Heart left ventricle (tissue), 16 donors: ENCODE measurements at regions not wholly inside any gene's neighbourhood (a gene's known extent, or its start where the extent isn't known, plus 50 kb on each side); places are given as distances from the start of the nearest gene placed in this dataset.

Experiments
- ATAC-seq, 4 donors: fragments of 200-7000 bp; cut with Tn5 transposase; one replicate each; pipeline ENCODE4 v1.9.1; 2020 to 2022; ENCODE audit warnings: moderate library complexity in 4 of 4, mild to moderate bottlenecking in 3 of 4, moderate number of reproducible peaks in 1 of 4
- DNase-seq, 5 donors: peaks; one replicate each; pipeline ENCODE4 v3.0.0-alpha.2; 2020
- H3K27ac ChIP-seq, 12 donors: fragments of 200-600 bp; sonication (generic) in 4 of 12; one replicate each; pipeline versions ENCODE4 v1.5.0 to v1.8.0; 2016 to 2022; ENCODE audit warnings: mild to moderate bottlenecking in 2 of 12
- H3K27me3 ChIP-seq, 9 donors: fragments of 200-600 bp; sonication (generic) in 2 of 9; one replicate each; pipeline versions ENCODE4 v1.5.1 to v1.8.0; 2016 to 2022; ENCODE audit warnings: mild to moderate bottlenecking in 3 of 9
- H3K36me3 ChIP-seq, 9 donors: fragments of 200-600 bp; sonication (generic) in 2 of 9; one replicate each; pipeline versions ENCODE4 v1.5.0 to v1.8.0; 2018 to 2022; ENCODE audit warnings: mild to moderate bottlenecking in 2 of 9
- H3K4me1 ChIP-seq, 12 donors: fragments of 200-600 bp; sonication (generic) in 4 of 12; one replicate each; pipeline versions ENCODE4 v1.5.0 to v1.8.0; 2016 to 2022; ENCODE audit warnings: mild to moderate bottlenecking in 3 of 12
- H3K4me3 ChIP-seq, 12 donors: fragments of 200-600 bp; sonication (generic) in 4 of 12; one replicate each; pipeline versions ENCODE4 v1.5.0 to v1.8.0; 2017 to 2022; ENCODE audit warnings: mild to moderate bottlenecking in 9 of 12, moderate library complexity in 4 of 12
- H3K9me3 ChIP-seq, 12 donors: fragments of 200-600 bp; sonication (generic) in 4 of 12; one replicate each; pipeline versions ENCODE4 v1.5.0 to v1.8.0; 2016 to 2022; ENCODE audit warnings: mild to moderate bottlenecking in 1 of 12
- POLR2A ChIP-seq, 2 donors: fragments of 450-650 bp; IDR thresholded peaks; one replicate each; pipeline ENCODE4 v1.6.1; 2017; ENCODE audit warnings: antibody characterized with exemption in 2 of 2, mild to moderate bottlenecking in 2 of 2, moderate library complexity in 2 of 2
- WGBS, 4 donors: extraction: QIAGEN DNeasy Blood & Tissue Kit in 2 of 4; methylation state at CpG; one replicate each; pipeline versions ENCODE4 v1.1.5 to v1.1.7; 2013 to 2018; 5-methylcytosine and 5-hydroxymethylcytosine counted together
- intact Hi-C, 10 donors: fragments of 100-400 bp; cut with DNase I; formaldehyde crosslinking; loops; one replicate each; pipeline versions ENCODE4 v1.11.1 to v1.14.2; 2022
- TF ChIP-seq, protein P1 (sequence below), 12 donors: fragments of 200-600 bp; sonication (generic) in 4 of 12; IDR thresholded peaks; one replicate each; pipeline versions ENCODE4 v1.5.0 to v1.8.0; 2018 to 2022; ENCODE audit warnings: antibody characterized with exemption in 12 of 12, mild to moderate bottlenecking in 5 of 12
- donor health status: ischemic (EF 13 %, LVEDD 7.1; RV severe dilation, severe dysfunction).
- donor health status: healthy with polysubstance abuse.
- donor health status: DM: no; HTN: yes; CAD: no.
- donor health status: DM: no; HTN: no; CAD: no.
- donor health status: ischemic (EF 25% LVEDD 6.9; RV normal size, moderate dysfunction).
- donor health status: ischemic (EF 25% LVEDD 5.7; RV mildly dilated, moderate dysfunction).
- donor health status: healthy.
- donor health status: DM: yes; HTN: yes; CAD: no.
- donor health status: ischemic (EF 35%, LVEDD 5.7; RV mildly dilated, moderate dysfunction).
- donor health status: nonischemic (EF 11% LVEDD 7.7; RV severe dilation, severe dysfunction).
- donor health status: DM: yes; HTN: yes; CAD: no.
- donor health status: PGD.
- donor health status: ischemic (EF 29% LVEDD 5.4; RV normal size, mild dysfunction).
- donor health status: nonischemic (EF 23%, LVEDD 6.1; RV moderate dilation, normal function).

DNA sequence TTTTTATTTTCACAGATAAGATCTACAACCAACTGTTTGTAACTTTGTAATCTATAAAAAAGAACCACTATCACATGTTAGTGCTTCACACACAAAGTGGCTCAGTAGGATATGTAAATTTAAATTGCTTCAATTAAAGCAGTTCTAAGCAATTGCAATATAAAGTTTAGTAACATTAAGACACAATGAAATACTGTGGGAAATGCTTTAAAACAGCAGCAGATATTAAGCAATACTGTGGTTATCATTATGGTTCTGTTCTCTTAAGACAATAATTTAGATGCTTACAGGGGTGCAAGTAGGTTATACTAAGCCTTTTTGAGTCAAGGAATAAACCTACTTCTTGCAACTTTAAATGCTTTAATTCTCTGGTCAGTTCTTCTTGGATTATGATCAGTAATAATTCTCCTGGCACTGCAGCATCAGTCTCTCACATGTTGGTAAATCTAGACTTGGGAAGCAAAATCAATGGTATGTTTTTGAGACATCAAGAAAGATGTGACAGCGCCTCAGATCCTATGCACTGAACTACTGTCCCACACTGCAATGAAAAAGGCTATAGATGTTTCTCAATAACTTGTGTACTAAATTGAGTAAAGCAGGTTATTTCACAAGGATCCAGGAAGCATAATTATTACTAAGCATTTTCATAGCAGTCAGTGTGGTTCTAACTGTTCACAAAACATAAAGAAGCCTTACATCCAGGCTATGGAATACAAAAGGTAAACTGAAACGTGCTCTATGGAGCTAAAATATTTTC lies 338.7 kb upstream of the PDE4D start:
- Histone ChIP-seq H3K4me3 (no peak overlapping the region), H3K4me1 (no peaks in the 10 kb centered on the region), H3K9me3 (peaks cover 0 to 7% (median 0%) of the 10 kb centered on the region in 12 donors), H3K27ac (peak overlapping the region in 1 of 12 donors; percentile 11), H3K27me3 (peaks cover 0 to 2% (median 0%) of the 10 kb centered on the region in 9 donors), H3K36me3 (no peaks in the 10 kb centered on the region)
- intact Hi-C loops: no loop called here
- DNase-seq (no peak), ATAC-seq (peak in 1 of 4 donors; percentile 49)
- 77 to 83% (median 80%) methylated on average over 2 of the region's 2 CpGs for WGBS, 4 donors
- TF ChIP-seq POLR2A (IDR thresholded peaks at IDR 0.05): no peak
- TF ChIP-seq, protein P1, sequence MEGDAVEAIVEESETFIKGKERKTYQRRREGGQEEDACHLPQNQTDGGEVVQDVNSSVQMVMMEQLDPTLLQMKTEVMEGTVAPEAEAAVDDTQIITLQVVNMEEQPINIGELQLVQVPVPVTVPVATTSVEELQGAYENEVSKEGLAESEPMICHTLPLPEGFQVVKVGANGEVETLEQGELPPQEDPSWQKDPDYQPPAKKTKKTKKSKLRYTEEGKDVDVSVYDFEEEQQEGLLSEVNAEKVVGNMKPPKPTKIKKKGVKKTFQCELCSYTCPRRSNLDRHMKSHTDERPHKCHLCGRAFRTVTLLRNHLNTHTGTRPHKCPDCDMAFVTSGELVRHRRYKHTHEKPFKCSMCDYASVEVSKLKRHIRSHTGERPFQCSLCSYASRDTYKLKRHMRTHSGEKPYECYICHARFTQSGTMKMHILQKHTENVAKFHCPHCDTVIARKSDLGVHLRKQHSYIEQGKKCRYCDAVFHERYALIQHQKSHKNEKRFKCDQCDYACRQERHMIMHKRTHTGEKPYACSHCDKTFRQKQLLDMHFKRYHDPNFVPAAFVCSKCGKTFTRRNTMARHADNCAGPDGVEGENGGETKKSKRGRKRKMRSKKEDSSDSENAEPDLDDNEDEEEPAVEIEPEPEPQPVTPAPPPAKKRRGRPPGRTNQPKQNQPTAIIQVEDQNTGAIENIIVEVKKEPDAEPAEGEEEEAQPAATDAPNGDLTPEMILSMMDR (IDR thresholded peaks at IDR 0.05): no peak

DNA sequence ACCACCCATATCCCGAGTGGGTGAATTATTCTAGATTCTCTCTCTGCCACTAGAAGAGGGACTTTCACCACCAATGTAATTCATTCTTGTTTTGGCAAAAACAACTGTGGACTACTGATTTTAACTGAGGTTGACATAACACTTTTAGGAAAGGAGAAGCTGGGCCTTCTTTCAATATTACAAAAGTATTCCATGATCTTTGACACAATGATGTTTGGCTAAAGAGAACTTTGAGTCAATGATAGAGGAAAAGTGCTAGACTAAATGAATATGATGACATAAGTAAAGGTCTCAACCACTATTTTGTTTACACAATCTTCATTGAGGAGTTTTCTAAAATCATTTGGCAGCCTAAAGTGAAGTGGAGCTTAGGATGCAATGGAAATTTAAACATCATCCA lies 336.9 kb upstream of the PDE4D start:
- intact Hi-C loops: no loop called here
- no peaks in the 10 kb centered on the region for H3K36me3 ChIP-seq
- TF ChIP-seq POLR2A (IDR thresholded peaks at IDR 0.05): no peak
- TF ChIP-seq, protein P1 (IDR thresholded peaks at IDR 0.05): no peak
- DNase-seq (no peak), ATAC-seq (no peak)
- H3K27ac ChIP-seq: no peak overlapping the region
- H3K4me3 ChIP-seq: no peak overlapping the region
- peaks cover 0 to 2% (median 0%) of the 10 kb centered on the region in 9 donors for H3K27me3 ChIP-seq
- 83 to 98% (median 92%) methylated on average over 1 of the region's 1 CpG for WGBS, 4 donors
- no peaks in the 10 kb centered on the region for H3K9me3 ChIP-seq
- H3K4me1 ChIP-seq: no peaks in the 10 kb centered on the region

DNA sequence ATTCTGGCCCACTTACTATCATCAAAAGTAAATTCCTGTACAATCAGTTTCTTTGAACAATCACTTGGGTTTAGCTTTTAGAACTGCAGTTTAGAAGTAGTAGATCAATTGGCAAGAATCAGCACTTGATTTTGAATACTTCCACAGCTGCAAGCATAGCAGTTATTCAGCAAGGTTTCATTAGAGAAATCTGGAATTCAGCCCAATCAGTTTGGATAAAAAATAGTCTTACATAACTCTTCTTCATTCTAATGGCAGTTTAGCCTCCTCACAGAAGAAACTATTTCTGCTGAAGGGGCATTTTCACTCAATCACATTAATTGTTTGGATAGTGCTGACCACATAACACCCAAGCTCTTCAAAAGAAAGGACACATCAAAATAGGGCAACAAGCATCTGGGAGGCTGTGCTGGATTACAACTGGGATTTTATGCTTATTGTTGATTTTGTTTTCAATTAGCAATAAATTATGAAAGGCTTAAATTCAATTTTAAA lies 336.2 kb upstream of the PDE4D start:
- H3K4me1 ChIP-seq: no peaks in the 10 kb centered on the region
- H3K27ac ChIP-seq: no peak overlapping the region
- no peak overlapping the region for H3K4me3 ChIP-seq
- H3K36me3 ChIP-seq: no peaks in the 10 kb centered on the region
- DNase-seq (no peak), ATAC-seq (no peak)
- intact Hi-C loops: no loop called here
- TF ChIP-seq, protein P1 (IDR thresholded peaks at IDR 0.05): no peak
- no peak for TF ChIP-seq POLR2A (IDR thresholded peaks at IDR 0.05)
- H3K27me3 ChIP-seq: peaks cover 0 to 2% (median 0%) of the 10 kb centered on the region in 9 donors
- H3K9me3 ChIP-seq: no peaks in the 10 kb centered on the region

DNA sequence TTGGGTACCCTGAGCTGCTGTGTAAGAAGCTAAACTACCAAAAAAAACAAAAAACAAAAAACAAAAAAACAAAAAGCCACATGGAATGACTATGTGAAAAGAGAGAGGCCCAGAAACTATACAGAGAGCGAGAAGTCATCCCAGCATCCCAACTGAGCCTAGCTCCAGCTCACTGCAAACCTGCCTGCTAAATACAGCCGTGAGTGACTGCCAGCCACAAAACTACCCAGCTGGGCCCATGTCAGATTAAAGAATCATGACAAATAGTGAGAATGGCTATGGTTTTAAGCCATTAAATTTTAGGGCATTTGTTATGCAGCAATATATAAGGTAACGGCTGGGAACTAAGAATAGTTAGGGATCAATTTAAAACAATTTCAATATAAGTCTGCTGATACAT lies 335.1 kb upstream of the PDE4D start:
- no peak overlapping the region for H3K27ac ChIP-seq
- H3K9me3 ChIP-seq: no peaks in the 10 kb centered on the region
- TF ChIP-seq POLR2A (IDR thresholded peaks at IDR 0.05): no peak
- TF ChIP-seq, protein P1 (IDR thresholded peaks at IDR 0.05): no peak
- intact Hi-C loops: no loop called here
- no peak overlapping the region for H3K4me3 ChIP-seq
- no peak for ATAC-seq
- 85 to 88% (median 86%) methylated on average over 3 of the region's 3 CpGs for WGBS, 4 donors
- no peaks in the 10 kb centered on the region for H3K4me1 ChIP-seq
- H3K36me3 ChIP-seq: no peaks in the 10 kb centered on the region
- H3K27me3 ChIP-seq: peaks cover 0 to 2% (median 0%) of the 10 kb centered on the region in 9 donors
- no peak for DNase-seq
